ENCODE measurements at regions not wholly inside any gene's neighbourhood (a gene's known extent, or its start where the extent isn't known, plus 50 kb on each side); places are given as distances from the start of the nearest gene placed in this dataset.
"Not testable (repeated sequence)": the region's sequence is repeated elsewhere in the genome, so short reads cannot be mapped to it uniquely, and the experiment has no call there.

DNA sequence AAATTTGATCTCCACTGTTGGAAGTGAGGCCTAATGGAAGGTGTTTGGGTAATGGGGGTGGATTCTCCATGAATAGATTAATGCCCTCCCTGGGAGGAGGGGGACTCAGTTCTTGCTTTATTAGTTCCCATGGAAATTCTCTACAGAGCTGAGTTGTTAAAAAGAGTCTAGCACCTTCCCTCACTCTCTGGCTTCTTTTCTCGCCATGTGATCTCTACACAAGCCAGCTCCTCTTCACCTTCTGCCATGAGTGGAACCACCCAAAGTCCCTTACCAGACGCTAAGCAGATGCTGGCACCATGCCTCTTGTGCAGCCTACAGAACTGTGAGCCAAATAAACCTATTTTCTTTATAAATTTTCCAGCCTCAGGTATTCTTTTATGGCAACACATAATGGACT is 465.8 kb upstream of the ANO5 start:
- DNase-seq = no peak

GRCh38 chr11:21736404-21736803 is 456.5 kb upstream of the ANO5 start:
- DNase-seq = no peak

DNA sequence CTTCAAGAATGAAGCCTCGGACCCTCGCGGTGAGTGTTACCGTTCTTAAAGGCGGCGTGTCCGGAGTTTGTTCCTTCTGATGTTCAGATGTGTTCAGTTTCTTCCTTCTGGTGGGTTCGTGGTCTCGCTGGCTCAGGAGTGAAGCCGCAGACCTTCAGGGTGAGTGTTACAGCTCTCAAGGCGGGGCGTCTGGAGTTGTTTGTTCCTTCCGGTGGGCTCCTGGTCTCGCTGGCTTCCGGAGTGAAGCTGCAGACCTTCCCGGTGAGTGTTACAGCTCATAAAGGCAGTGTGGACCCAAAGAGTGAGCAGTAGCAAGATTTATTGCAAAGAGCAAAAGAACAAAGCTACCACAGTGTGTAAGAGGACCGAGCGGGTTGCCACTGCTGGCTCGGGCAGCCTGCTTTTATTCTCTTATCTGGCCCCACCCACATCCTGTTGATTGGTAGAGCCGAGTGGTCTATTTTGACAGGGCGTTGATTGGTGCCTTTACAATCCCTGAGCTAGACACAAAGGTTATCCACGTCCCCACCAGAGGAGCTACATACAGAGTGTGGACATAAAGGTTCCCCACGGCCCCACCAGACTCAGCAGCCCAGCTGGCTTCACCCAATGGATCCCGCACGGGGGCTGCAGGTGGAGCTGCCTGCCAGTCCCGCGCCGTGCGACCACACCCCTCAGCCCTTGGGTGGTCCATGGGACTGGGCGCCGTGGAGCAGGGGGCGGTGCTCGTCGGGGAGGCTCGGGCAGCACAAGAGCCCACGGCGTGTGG is 440.2 kb upstream of the ANO5 start:
- DNase-seq = peak; percentile 89

DNA sequence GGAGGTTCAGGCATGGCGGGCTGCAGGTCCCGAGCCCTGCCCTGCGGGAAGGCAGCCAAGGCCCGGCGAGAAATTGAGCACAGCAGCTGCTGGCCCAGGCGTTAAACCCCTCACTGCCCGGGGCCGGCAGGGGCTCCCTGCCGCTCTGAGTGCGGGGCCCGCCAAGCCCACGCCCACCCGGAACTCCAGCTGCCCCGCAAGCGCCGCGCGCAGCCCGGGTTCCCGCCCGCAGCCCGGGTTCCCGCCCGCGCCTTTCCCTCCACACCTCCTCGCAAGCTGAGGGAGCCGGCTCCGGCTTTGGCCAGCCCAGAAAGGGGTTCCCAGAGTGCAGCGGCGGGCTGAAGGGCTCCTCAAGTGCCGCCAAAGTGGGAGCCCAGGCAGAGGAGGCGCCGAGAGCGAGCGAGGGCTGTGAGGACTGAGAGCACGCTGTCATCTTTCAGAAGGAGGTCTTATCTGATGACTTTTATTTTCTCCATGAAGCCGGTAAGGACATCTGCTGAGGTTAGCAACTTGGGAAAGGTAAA is 439.6 kb upstream of the ANO5 start:
- peak; percentile 77 for DNase-seq

GRCh38 chr11:21761000-21761399 is 431.9 kb upstream of the ANO5 start:
- DNase-seq = no peak

DNA sequence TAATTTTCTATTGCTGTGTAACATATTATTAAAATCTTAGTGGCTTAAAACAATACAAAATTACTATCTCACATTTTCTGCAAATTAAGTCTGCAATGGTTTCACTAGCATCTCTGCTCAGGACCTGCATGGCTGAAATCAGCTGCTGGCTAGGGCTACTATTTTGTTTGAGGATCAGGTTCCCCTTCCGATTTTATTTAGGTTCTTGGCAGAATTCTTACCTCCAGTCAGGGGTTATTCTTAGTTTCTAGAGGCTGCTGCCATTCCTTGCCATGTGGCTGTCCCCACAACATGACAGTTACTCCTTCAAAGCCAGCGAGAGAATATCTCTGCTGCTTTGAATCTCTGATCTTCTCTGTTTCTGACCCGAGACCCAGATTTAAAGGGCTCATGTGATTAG is 424.5 kb upstream of the ANO5 start:
- no peak for DNase-seq

- DNase-seq = no peak
These were observed 423.7 kb upstream of the ANO5 start for GRCh38 chr11:21769188-21769587.

- peak; percentile 26 for DNase-seq
These were observed 421.8 kb upstream of the ANO5 start for GRCh38 chr11:21771097-21771496.

DNA sequence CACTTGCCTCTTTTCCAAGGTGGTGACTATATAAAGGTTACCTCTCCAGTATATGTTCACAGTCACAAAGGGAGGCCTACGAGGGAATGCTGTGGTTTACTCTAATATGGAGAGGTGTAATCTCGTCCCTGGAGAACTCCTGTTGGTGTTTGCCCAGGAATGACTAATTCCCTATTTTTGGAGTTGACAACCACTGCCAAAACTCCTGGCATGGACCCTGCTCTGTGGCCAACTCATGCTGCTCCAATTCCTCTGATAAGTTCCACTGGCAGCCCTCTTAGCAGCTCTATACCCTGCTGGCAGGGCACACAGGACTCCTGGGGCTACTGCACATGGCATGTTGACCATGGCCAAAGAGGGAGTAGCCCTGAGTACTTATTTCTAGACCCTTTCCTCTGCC is 418.7 kb upstream of the ANO5 start:
- no peak for DNase-seq

DNA sequence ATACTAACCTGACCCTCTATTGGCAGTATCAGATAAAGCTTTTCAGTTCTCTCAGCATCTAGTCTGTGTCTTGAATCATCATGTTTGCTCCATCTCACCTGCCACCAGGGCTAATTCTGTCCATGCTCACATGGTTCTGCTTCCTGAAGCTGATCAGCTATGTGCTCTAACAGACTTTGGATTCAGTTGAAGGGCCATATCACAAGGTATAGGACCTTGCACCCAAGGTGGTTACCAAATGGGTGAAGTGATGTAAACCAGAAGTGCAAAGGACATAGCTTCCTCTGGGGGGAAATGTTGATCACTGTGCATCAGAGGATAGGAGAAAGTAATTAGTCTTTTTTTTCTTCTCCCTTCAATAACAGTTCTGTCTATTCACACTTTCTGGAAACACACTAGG is 417.0 kb upstream of the ANO5 start:
- no peak for DNase-seq

GRCh38 chr11:21783954-21784353 is 408.9 kb upstream of the ANO5 start:
- no peak for DNase-seq

- DNase-seq = no peak
These were observed 407.5 kb upstream of the ANO5 start for GRCh38 chr11:21785351-21785750.

DNA sequence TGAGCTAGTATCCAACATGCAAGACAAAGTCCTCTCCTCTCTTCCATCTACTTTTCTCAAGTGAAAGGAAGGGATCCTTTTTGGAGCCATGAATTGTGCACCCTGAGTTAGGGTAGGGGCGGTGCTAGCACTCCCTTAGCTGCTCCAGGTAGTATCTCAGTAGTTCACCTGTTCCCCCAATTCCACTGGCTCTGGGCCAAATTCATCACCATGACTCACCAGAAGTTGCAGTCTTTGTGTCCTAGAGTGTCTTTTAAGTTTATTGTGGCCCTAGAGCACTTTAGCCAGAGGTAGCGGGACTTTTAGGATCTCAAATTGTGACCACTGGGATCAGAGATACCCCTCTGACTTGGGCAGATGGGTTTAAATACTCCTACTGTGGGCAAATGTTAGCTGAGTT is 398.6 kb upstream of the ANO5 start:
- no peak for DNase-seq

DNA sequence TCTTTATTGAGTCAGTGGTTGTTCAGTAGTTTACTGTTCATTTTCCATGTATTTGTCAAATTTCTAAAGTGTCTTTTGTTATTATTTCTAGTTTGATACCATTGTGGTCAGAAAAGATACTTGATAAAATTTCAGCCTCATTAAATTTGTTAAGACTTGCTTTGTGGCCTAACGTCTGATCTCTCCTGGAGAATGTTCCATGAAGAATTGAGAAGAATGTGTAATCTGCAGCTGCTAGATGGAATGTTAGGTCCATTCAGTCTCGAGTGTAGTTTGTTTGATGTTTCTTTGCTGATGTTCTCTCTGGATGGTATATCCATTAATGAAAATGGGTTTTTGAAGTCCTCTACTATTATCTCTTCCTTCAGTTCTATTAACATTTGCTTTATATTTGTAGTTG is 394.7 kb upstream of the ANO5 start:
- DNase-seq = no peak

GRCh38 chr11:21804523-21804922 is 388.4 kb upstream of the ANO5 start:
- DNase-seq = not testable (repeated sequence)

GRCh38 chr11:21806508-21806907 is 386.4 kb upstream of the ANO5 start:
- DNase-seq = no peak

DNA sequence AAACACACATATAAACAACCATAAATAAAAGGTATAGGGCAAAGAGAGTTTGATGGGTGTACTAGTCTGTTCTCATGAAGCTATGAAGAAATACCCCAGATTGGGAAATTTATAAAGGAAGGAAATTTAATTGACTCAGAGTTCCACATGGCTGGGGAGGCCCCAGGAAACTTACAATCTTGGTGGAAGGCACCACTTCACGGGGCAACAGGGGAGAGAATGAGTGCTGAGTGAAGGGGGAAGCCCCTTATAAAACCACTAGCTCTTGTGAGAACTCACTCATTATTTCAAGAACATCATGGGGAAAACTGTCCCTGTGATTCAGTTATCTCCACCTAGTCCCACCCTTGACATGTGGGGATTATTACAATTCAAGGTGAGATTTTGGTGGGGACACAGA is 385.9 kb upstream of the ANO5 start:
- DNase-seq = no peak

DNA sequence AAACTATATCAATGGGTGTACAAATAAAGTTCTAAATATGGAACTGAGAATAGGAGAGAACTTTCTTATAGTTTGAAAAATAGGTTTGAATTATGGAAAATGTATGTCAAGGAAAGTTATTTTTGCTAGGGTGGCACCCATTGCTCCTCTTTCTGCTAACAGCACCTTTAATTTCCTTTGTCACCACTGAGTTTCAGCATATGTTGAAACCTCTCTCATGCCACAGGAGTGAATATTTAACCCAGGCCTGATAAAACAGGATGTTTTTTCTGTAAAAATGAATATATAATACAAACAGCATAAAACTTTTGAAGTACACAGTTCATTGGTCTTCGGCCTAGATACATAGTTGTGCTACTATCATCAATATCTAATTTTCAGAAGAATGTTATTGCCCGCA is 385.5 kb upstream of the ANO5 start:
- no peak for DNase-seq

GRCh38 chr11:21810650-21811049 is 382.2 kb upstream of the ANO5 start:
- DNase-seq = peak; percentile 75

GRCh38 chr11:21811572-21811971 is 381.3 kb upstream of the ANO5 start:
- peak; percentile 60 for DNase-seq

DNA sequence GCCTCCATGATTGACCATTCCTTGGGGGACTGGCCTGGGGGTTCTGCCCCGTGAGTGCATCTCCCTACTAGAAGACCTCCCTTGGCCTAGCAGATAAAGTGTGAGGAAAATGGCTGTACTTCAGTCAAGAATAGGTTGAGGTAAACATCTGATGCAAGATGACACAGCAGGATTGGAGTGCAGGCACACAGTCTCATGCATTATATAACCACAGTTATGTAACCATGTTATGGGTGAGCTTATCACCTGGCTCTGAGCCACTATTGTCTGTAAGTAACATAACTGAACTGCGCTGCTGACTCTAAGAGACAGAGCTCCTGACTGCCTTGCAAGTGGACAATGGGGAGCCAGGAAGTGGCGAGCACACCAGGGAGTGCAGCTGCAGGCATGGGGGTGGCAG is 378.7 kb upstream of the ANO5 start:
- DNase-seq = peak; percentile 36

GRCh38 chr11:21817696-21818095 is 375.2 kb upstream of the ANO5 start:
- no peak for DNase-seq

DNA sequence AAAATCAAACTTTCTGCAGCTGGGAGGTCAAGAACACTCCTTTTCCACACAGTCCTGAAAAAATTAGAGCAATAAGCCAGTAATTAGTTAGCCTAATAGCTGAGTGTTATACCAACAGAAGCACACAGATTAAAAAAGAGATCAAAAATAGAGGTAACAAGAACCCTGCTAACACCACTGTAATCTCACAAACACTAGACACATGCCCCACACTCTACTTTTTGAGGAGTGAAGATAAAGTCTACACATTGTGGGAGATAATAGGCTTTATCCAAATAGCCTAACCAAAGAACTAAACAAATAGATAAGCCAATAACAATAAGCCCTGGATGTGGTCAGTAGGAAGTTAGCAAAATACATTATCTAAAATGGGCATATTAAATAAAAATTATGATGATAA is 372.7 kb upstream of the ANO5 start:
- peak; percentile 51 for DNase-seq

- DNase-seq = no peak
These were observed 367.8 kb upstream of the ANO5 start for GRCh38 chr11:21825127-21825526.

DNA sequence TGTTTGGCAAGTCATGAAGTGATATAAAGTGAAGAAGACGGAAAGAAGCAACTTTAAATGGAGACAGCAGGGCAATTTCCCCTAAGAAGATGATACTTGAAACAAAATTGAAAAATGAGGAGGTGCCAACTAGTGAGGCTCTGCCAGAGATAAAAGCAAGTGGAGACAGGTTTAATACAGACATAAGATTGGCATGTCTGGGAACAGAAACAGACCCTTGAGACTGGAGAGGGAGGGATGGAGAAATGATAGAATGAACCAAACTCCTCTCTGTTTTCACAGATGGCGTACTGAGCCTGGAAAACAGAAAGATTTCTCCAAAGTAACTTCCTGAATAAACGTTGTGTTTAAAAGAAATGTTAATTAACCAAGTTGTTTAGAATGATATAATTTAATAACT is 354.5 kb upstream of the ANO5 start:
- DNase-seq = no peak

Data from NCI-H146 (cell line).